GM12875 (cell line): ENCODE measurements at regions not wholly inside any gene's neighbourhood (a gene's known extent, or its start where the extent isn't known, plus 50 kb on each side); places are given as distances from the start of the nearest gene placed in this dataset.

ENCODE experiments used
- H3K4me3 ChIP-seq: one replicate; pipeline ENCODE4 v1.5.1; 2011; ENCODE audit warnings: low read depth, low read length, control low read depth
- TF ChIP-seq, protein P1 (sequence below): IDR thresholded peaks from 2 replicates; pipeline ENCODE4 v1.5.1; 2011; ENCODE audit warnings: low read depth, mild to moderate bottlenecking, control low read depth, inconsistent platforms, low read length, moderate library complexity, borderline replicate concordance; ENCODE audit not compliant: insufficient read depth

DNA sequence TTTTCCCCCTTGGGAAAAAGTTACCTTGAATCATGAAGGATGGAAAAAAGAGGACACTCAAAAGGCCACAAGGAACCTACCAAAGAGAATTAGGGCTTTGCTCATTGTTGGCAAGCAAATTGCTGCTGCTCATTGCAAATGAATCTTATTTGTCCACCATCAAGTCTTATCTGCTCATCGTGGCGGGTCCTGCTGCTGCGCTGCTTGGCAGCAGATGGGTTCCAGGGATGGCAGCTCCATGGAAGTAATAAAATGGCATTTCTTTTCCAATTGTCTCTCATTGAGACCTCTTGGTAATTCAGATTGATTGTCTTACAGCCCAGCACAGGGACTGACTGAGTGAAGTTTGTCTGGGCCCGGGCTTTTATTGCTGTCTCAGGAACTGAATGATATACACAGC lies 118.7 kb downstream of the MRM1 start:
- H3K4me3 ChIP-seq = no peak overlapping the region
- TF ChIP-seq, protein P1, sequence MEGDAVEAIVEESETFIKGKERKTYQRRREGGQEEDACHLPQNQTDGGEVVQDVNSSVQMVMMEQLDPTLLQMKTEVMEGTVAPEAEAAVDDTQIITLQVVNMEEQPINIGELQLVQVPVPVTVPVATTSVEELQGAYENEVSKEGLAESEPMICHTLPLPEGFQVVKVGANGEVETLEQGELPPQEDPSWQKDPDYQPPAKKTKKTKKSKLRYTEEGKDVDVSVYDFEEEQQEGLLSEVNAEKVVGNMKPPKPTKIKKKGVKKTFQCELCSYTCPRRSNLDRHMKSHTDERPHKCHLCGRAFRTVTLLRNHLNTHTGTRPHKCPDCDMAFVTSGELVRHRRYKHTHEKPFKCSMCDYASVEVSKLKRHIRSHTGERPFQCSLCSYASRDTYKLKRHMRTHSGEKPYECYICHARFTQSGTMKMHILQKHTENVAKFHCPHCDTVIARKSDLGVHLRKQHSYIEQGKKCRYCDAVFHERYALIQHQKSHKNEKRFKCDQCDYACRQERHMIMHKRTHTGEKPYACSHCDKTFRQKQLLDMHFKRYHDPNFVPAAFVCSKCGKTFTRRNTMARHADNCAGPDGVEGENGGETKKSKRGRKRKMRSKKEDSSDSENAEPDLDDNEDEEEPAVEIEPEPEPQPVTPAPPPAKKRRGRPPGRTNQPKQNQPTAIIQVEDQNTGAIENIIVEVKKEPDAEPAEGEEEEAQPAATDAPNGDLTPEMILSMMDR = no peak

- H3K4me3 ChIP-seq = peak overlapping the region; percentile 17
These were observed 120.3 kb downstream of the MRM1 start for GRCh38 chr17:36721560-36722120.

GRCh38 chr17:36722121-36722902 lies 120.9 kb downstream of the MRM1 start:
- TF ChIP-seq, protein P1 = no peak
- peak overlapping the region; percentile 53 for H3K4me3 ChIP-seq

More at GRCh38 chr17:36721560-36722120, 120.3 kb downstream of the MRM1 start:
- TF ChIP-seq, protein P1 = no peak

- TF ChIP-seq, protein P1 = no peak
- peak overlapping the region; percentile 53 for H3K4me3 ChIP-seq
These were observed 121.5 kb downstream of the MRM1 start for GRCh38 chr17:36722903-36723263.

GRCh38 chr17:36723459-36724025 lies 122.2 kb downstream of the MRM1 start:
- TF ChIP-seq, protein P1 = no peak
- no peak overlapping the region for H3K4me3 ChIP-seq

DNA sequence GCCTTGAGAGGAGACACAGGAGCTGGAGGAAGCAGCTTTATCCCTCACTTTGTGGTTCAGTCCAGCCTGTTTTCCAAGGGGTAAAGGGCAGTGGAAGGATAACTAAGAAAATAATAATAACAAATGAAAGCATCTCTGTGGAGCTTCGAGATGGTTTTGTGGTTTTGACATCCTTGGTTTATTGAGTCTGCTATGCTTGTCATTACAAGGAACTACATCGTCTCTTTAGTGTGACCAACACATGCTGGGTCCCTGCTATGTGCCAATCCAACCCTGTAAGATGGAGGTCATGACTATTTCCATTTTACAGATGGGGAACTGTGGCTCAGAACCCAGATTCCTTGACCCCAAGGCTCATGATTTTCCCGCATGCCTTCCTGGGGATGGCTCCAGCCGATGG lies 124.8 kb downstream of the MRM1 start:
- H3K4me3 ChIP-seq = no peak overlapping the region
- TF ChIP-seq, protein P1 = no peak
